ENCODE measurements at regions not wholly inside any gene's neighbourhood (a gene's known extent, or its start where the extent isn't known, plus 50 kb on each side); places are given as distances from the start of the nearest gene placed in this dataset.

- no peak for TF ChIP-seq CTCF (conservative IDR thresholded peaks at IDR 0.05; ENCODE audit: low read depth, low read length)
- no peak for TF ChIP-seq EZH2 (IDR thresholded peaks at IDR 0.05; ENCODE audit: borderline replicate concordance, low read depth, low read length, poor library complexity, severe bottlenecking)
Observed at GRCh38 chr3:3619815-3620214, 179.4 kb upstream of the LRRN1 start.

Data from A673 (cell line).